K562 (cell line): ENCODE measurements at regions not wholly inside any gene's neighbourhood (a gene's known extent, or its start where the extent isn't known, plus 50 kb on each side); places are given as distances from the start of the nearest gene placed in this dataset.

Experiments used
- GATAD2A ChIP-seq: fragments of 450-650 bp; IDR thresholded peaks from 2 replicates; pipeline ENCODE4 v1.6.1; 2017
- HLTF ChIP-seq: fragments of 450-650 bp; IDR thresholded peaks from 2 replicates; pipeline ENCODE4 v1.6.1; 2016
- HNRNPL ChIP-seq: fragments of 200-400 bp; formaldehyde crosslinking; IDR thresholded peaks from 2 replicates; pipeline ENCODE4 v1.6.1; 2017; ENCODE audit warnings: low read depth, mild to moderate bottlenecking, low read length
- HOXB6 ChIP-seq: fragments of 250-450 bp; sonication (Bioruptor Pico); IDR thresholded peaks from 2 replicates; pipeline ENCODE4 v1.5.1; 2022; ENCODE audit warnings: mild to moderate bottlenecking, borderline replicate concordance
- JUND ChIP-seq, 2 experiments: IDR thresholded peaks; 2 replicates in 1 of 2; 3 replicates in 1 of 2; pipeline ENCODE4 v1.6.1; 2011; ENCODE audit warnings: borderline replicate concordance in 2 of 2, low read depth in 2 of 2, low read length in 2 of 2, improper control_type of control experiment in 1 of 2, missing biosample characterization in 1 of 2, missing genetic modification characterization in 1 of 2, missing genetic modification reagents in 1 of 2
- MAFK ChIP-seq: IDR thresholded peaks from 2 replicates; pipeline ENCODE4 v1.6.1; 2011; ENCODE audit warnings: low read length, improper control_type of control experiment
- MEF2A ChIP-seq: IDR thresholded peaks from 2 replicates; pipeline ENCODE4 v1.6.1; 2011; ENCODE audit warnings: low read depth, mild to moderate bottlenecking, low read length, moderate library complexity; ENCODE audit not compliant: control insufficient read depth
- PTRF ChIP-seq: fragments of 450-650 bp; IDR thresholded peaks from 2 replicates; pipeline ENCODE4 v1.6.1; 2016; ENCODE audit warnings: mild to moderate bottlenecking, missing genetic modification characterization, missing compliant biosample characterization
- RBFOX2 ChIP-seq: fragments of 200-400 bp; formaldehyde crosslinking; IDR thresholded peaks from 2 replicates; pipeline ENCODE4 v1.6.1; 2017; ENCODE audit warnings: low read depth, mild to moderate bottlenecking, low read length, moderate library complexity
- RBM22 ChIP-seq: fragments of 200-400 bp; formaldehyde crosslinking; IDR thresholded peaks from 2 replicates; pipeline ENCODE4 v1.6.1; 2018; ENCODE audit warnings: low read length, low read depth; ENCODE audit not compliant: poor library complexity, severe bottlenecking
- SUPT5H ChIP-seq: fragments of 450-650 bp; IDR thresholded peaks from 2 replicates; pipeline ENCODE4 v1.6.1; 2016
- TCF3 ChIP-seq: sonication (generic); formaldehyde crosslinking; IDR thresholded peaks from 2 replicates; pipeline ENCODE4 v1.4.0; 2020; ENCODE audit warnings: mild to moderate bottlenecking, missing genetic modification reagents
- TRIM24 ChIP-seq, 2 experiments: fragments of 450-650 bp; IDR thresholded peaks; 2 replicates each; pipeline ENCODE4 v1.6.1; 2016
- ZBTB11 ChIP-seq, 3 experiments: fragments of 200-800 bp in 1 of 3; fragments of 250-450 bp in 1 of 3; fragments of 450-650 bp in 1 of 3; sonication (Bioruptor Pico) in 1 of 3; sonication (Bioruptor generic) in 1 of 3; formaldehyde crosslinking in 1 of 3; IDR thresholded peaks; 2 replicates each; pipeline versions ENCODE4 v1.6.1 to v1.8.0; 2016 to 2022; ENCODE audit warnings: mild to moderate bottlenecking in 2 of 3, missing genetic modification characterization in 2 of 3, missing compliant biosample characterization in 1 of 3, moderate library complexity in 1 of 3
- ZNF384 ChIP-seq: IDR thresholded peaks from 2 replicates; pipeline ENCODE4 v1.6.1; 2012; ENCODE audit warnings: low read depth, low read length, improper control_type of control experiment
- ZNF408 ChIP-seq: fragments of 250-450 bp; sonication (Bioruptor Pico); IDR thresholded peaks from 2 replicates; pipeline ENCODE4 v1.4.0; 2020; ENCODE audit warnings: low read depth, mild to moderate bottlenecking, moderate library complexity
- ZNF639 ChIP-seq, 2 experiments: fragments of 200-800 bp in 1 of 2; sonication (Bioruptor generic) in 1 of 2; sonication (generic) in 1 of 2; formaldehyde crosslinking in 1 of 2; IDR thresholded peaks in 1 of 2; conservative IDR thresholded peaks in 1 of 2; 2 replicates each; pipeline versions ENCODE4 v1.5.0 to v1.6.1; 2016 to 2020; ENCODE audit warnings: missing compliant biosample characterization in 1 of 2, missing genetic modification characterization in 1 of 2, missing genetic modification reagents in 1 of 2
- ZNF695 ChIP-seq: fragments of 450-650 bp; formaldehyde crosslinking; IDR thresholded peaks from 2 replicates; pipeline ENCODE4 v1.4.0; 2020; ENCODE audit warnings: mild to moderate bottlenecking, moderate library complexity
- TF ChIP-seq, protein P1 (sequence below), 3 experiments: fragments of 200-800 bp in 1 of 3; sonication (Bioruptor generic) in 1 of 3; sonication (generic) in 1 of 3; formaldehyde crosslinking in 1 of 3; IDR thresholded peaks; 2 replicates each; pipeline versions ENCODE4 v1.6.1 to v1.8.0; 2016 to 2022; ENCODE audit warnings: mild to moderate bottlenecking in 2 of 3, missing compliant biosample characterization in 2 of 3, missing genetic modification characterization in 2 of 3, missing genetic modification reagents in 1 of 3

DNA sequence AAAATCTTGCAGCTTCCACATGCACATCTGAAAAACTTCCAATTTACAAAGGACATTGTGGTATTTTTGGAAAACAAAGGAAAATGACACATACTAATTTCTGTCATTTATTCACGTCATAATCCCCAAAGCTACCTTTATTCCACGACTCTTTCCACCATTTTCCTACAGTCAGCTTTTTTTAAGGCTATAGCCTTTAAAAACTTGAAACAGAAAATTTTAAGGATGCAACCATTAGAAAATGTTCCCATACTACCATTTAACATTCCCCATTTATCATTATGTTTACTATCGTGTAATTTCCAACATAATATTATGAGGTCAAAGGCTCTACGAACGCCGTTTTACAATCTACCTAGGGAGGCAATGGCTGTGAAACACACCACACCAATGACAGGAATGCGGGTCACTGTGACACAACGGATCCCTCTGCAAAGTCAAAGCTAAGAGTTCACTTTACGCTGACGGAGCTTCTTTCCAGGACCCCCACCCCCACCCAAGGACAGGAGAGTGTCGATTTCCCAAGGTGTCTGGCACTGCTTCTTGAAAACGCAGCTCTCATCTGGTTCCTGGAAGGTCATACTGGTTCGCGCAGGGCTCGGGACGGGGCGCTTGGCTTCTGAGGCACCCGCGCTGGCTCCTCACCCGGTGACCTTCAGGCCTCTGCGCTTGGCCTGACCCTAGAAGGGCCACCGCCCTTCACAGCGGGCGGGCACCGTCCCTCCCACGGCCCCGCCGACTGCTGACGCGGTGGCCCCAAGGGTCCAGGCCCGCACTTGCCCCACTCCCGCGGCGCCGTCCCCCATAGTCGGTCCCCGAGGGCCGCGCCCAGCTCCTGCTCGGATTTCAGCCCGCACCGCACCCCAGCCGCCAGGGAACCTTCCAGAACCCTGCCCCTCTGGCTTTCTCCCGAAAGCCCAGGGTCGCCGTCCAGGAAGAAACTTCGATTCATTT, 50.5 kb upstream of the ATF3 start (continued):
- TF ChIP-seq JUND (IDR thresholded peaks at IDR 0.05; ENCODE audit: borderline replicate concordance, low read depth, low read length): no peak
- TF ChIP-seq JUND (tag; IDR thresholded peaks at IDR 0.05; ENCODE audit: borderline replicate concordance, low read depth, low read length): 0 out of 3 replicates have a peak, but pooled peaks have one; percentile 52
- peak; percentile 22; the same call in 1 of the 2 replicates for TF ChIP-seq TCF3 (CRISPR knock-in tag)
- peak; percentile 67; the same call in 1 of the 2 replicates for TF ChIP-seq HLTF
- peak; percentile 49; the same call in 1 of the 2 replicates for TF ChIP-seq MEF2A
- TF ChIP-seq SUPT5H: 0 out of 2 replicates have a peak, but pooled peaks have one; percentile 56
- TF ChIP-seq, protein P1, sequence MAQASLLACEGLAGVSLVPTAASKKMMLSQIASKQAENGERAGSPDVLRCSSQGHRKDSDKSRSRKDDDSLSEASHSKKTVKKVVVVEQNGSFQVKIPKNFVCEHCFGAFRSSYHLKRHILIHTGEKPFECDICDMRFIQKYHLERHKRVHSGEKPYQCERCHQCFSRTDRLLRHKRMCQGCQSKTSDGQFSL (CRISPR knock-in tag; IDR thresholded peaks at IDR 0.05): no peak
- TF ChIP-seq, protein P1 (tag; IDR thresholded peaks at IDR 0.05): 0 out of 4 replicates have a peak, but pooled peaks of 1 of the 2 experiments have one; percentile 15
- no peak for TF ChIP-seq HOXB6 (CRISPR knock-in tag)
- peak; percentile 18; the same call in 1 of the 2 replicates for TF ChIP-seq MAFK
- no peak for TF ChIP-seq ZNF408
- peak in 1 of 2 experiments; percentile 4; a peak in 2 of 4 replicates for TF ChIP-seq ZNF639 (CRISPR knock-in tag; conservative IDR thresholded peaks at IDR 0.05 in 1 of 2, IDR thresholded peaks at IDR 0.05 in 1 of 2)
- 0 out of 2 replicates have a peak, but pooled peaks have one; percentile 17 for TF ChIP-seq PTRF
- no peak for TF ChIP-seq RBFOX2
- TF ChIP-seq ZNF384: no peak
- TF ChIP-seq ZNF695 (CRISPR knock-in tag): no peak
- TF ChIP-seq GATAD2A: peak; percentile 18
- no peak for TF ChIP-seq HNRNPL
- peak; percentile 86 for TF ChIP-seq RBM22
- TF ChIP-seq TRIM24 (IDR thresholded peaks at IDR 0.05): no peak; a peak in 1 of 4 replicates
- no peak; a peak in 1 of 6 replicates for TF ChIP-seq ZBTB11 (CRISPR knock-in tag; IDR thresholded peaks at IDR 0.05)
